ACC112 (cell line): ENCODE measurements at regions not wholly inside any gene's neighbourhood (a gene's known extent, or its start where the extent isn't known, plus 50 kb on each side); places are given as distances from the start of the nearest gene placed in this dataset.
"Not testable (repeated sequence)": the region's sequence is repeated elsewhere in the genome, so short reads cannot be mapped to it uniquely, and the experiment has no call there.

ENCODE experiments used
- H2AFZ ChIP-seq: fragments of 200-600 bp; sonication (generic); one replicate; pipeline ENCODE4 v1.6.0; 2017; ENCODE audit warnings: antibody characterized with exemption, low read length; ENCODE audit not compliant: unreplicated experiment
- H3K27ac ChIP-seq: fragments of 200-600 bp; sonication (generic); 2 replicates; pipeline ENCODE4 v1.5.1; 2014; ENCODE audit warnings: low read depth, mild to moderate bottlenecking, antibody characterized with exemption, low read length, moderate library complexity
- H3K27me3 ChIP-seq: fragments of 200-600 bp; sonication (generic); 2 replicates; pipeline ENCODE4 v1.6.1; 2014; ENCODE audit warnings: mild to moderate bottlenecking, antibody characterized with exemption, low read length, moderate library complexity, mixed read lengths; ENCODE audit not compliant: insufficient read depth
- H3K36me3 ChIP-seq: fragments of 200-600 bp; sonication (generic); 2 replicates; pipeline ENCODE4 v1.6.1; 2016; ENCODE audit warnings: mild to moderate bottlenecking, antibody characterized with exemption, low read length, moderate library complexity, mixed read lengths; ENCODE audit not compliant: insufficient read depth
- H3K4me1 ChIP-seq: fragments of 200-600 bp; sonication (generic); one replicate; pipeline ENCODE4 v1.6.1; 2016; ENCODE audit warnings: low read length, mixed read lengths; ENCODE audit not compliant: insufficient read depth, unreplicated experiment, control insufficient read depth
- H3K4me3 ChIP-seq: fragments of 200-600 bp; sonication (generic); 2 replicates; pipeline ENCODE4 v1.5.1; 2014; ENCODE audit warnings: mild to moderate bottlenecking, low read depth, low read length
- H3K79me2 ChIP-seq: fragments of 200-600 bp; sonication (generic); one replicate; pipeline ENCODE4 v1.6.0; 2016; ENCODE audit warnings: low read length; ENCODE audit not compliant: control insufficient read depth, unreplicated experiment, insufficient read depth

DNA sequence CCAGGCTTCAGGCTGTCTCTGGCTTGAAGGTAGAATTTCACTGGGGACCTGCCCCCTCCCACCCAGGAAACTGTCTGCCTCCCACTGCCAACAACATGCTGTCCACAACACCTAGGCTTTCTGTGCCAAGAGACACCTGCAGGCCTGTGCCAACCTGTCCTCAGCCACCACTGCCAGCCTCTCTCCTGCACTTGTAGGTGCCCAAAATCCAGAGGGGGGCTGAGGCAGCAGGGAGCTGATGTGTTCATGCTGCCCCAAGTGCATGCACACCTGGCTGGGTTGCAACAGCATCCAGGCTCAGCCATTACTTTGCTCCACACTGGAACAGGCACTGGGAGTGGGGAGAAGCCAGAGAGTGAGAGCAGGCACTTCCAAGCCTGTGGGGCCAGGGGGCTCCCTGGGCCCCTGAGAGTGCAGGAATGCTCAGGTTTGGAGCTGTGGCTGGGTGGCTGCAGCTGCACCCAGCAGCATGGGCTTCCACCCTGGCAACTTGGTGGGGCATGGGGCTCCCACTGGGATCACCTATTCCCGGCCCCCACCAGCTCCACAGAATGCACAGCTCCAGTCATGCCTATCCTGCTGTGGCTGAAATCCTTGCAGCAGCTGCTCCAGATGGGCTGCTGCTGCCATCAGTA is 218.1 kb upstream of the OBI1 start:
- no peak overlapping the region for H2AFZ ChIP-seq
- no peaks in the 10 kb centered on the region for H3K27me3 ChIP-seq
- H3K4me1 ChIP-seq = no peaks in the 10 kb centered on the region
- no peaks in the 10 kb centered on the region for H3K36me3 ChIP-seq
- H3K27ac ChIP-seq = no peak overlapping the region
- no peaks in the 10 kb centered on the region for H3K79me2 ChIP-seq
- H3K4me3 ChIP-seq = no peak overlapping the region

DNA sequence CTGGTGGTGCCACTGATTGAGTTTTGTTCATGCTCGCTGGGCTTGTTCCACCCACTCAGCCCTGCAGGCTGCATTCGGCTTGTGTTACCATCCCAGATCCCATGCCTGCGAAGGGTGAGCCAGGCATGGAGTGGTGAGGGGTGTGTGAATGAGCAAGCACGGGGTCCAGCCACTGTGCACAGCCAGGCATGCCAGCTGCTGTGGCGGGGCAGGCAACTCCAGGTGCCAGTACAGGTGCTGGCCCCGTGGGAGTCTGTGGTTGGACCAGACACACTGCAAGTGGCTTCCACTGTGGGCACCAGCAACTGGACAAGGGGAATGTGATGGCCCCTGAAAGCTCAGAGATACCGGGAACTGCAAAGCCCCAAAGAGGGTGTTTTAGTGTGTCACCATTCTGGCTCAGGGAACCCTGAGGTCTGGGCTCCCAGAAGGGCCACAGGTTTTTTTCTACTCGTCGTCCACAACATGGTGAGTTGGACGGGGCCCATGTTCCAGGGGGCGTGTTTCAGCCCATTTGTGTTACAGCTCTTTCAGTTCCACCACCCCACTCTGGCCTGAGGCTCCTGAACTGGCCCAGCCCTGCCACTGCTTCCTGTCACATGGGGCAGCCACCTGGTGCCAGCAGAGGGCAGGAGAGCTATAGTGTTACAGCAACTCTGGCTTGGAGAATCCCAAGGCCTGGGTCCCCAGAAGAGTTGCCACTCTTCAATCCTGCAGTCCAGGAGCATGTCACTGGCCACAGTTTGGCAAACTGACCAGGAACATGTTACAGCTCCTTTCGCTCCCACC is 217.0 kb upstream of the OBI1 start:
- Histone ChIP-seq H3K79me2 (no peaks in the 10 kb centered on the region), H3K4me1 (no peaks in the 10 kb centered on the region), H3K27me3 (no peaks in the 10 kb centered on the region), H2AFZ (no peak overlapping the region), H3K36me3 (no peaks in the 10 kb centered on the region), H3K27ac (no peak overlapping the region), H3K4me3 (no peak overlapping the region)

DNA sequence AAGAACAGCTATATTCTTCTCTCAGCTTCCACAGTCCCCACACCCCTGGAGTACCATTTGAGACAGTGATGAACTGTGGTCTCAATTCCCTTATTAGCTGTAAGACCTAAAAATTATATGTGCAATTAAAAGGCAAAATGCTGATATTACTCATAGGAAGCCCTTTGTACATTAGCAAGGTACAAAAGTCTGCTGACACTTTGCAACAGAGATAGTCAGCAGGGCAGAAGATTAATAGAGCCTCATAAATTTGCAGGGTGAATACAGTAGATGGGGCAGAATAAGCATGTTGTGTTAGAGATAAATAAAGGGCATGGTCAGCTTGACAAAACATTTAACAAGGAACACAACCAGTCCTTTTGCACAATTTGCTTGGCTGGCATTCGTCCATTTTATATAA is 210.0 kb upstream of the OBI1 start:
- Histone ChIP-seq H3K79me2 (no peaks in the 10 kb centered on the region), H3K4me1 (no peaks in the 10 kb centered on the region), H3K4me3 (no peak overlapping the region), H3K27ac (no peak overlapping the region), H3K27me3 (no peaks in the 10 kb centered on the region), H2AFZ (no peak overlapping the region), H3K36me3 (no peaks in the 10 kb centered on the region)

- no peaks in the 10 kb centered on the region for H3K36me3 ChIP-seq
- H3K27me3 ChIP-seq = no peaks in the 10 kb centered on the region
- H3K27ac ChIP-seq = no peak overlapping the region
- no peaks in the 10 kb centered on the region for H3K79me2 ChIP-seq
- H3K4me1 ChIP-seq = no peaks in the 10 kb centered on the region
- no peak overlapping the region for H2AFZ ChIP-seq
- no peak overlapping the region for H3K4me3 ChIP-seq
Observed at GRCh38 chr13:78867655-78868054, 208.7 kb upstream of the OBI1 start.

DNA sequence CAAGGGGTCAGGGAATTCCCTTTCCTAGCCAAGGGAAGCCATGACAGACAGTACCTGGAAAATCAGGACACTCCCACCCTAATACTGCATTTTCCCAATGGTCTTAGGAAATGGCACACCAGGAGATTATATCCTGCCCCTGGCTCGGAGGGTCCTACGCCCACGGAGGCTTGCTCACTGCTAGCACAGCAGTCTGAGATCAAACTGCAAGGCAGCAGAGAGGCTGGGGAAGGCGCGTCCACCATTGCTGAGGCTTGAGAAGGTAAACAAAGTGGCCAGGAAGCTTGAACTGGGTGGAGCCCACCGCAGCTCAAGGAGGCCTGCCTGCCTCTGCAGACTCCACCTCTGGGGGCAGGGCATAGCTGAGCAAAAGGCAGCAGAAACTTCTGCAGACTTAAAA is 207.1 kb upstream of the OBI1 start:
- not testable (repeated sequence) for H3K4me3 ChIP-seq, H2AFZ ChIP-seq, H3K36me3 ChIP-seq, H3K27me3 ChIP-seq, H3K79me2 ChIP-seq, H3K4me1 ChIP-seq, H3K27ac ChIP-seq

- Histone ChIP-seq H2AFZ (no peak overlapping the region), H3K36me3 (no peaks in the 10 kb centered on the region), H3K27me3 (no peaks in the 10 kb centered on the region), H3K4me1 (no peaks in the 10 kb centered on the region), H3K79me2 (no peaks in the 10 kb centered on the region), H3K4me3 (no peak overlapping the region), H3K27ac (no peak overlapping the region)
Observed at GRCh38 chr13:78862446-78862845, 203.5 kb upstream of the OBI1 start.

GRCh38 chr13:78852709-78853108 is 193.8 kb upstream of the OBI1 start:
- Histone ChIP-seq H3K4me3 (no peak overlapping the region), H3K27me3 (no peaks in the 10 kb centered on the region), H3K36me3 (no peaks in the 10 kb centered on the region), H3K4me1 (no peaks in the 10 kb centered on the region), H3K27ac (no peak overlapping the region), H3K79me2 (no peaks in the 10 kb centered on the region), H2AFZ (no peak overlapping the region)

- H3K36me3 ChIP-seq = no peaks in the 10 kb centered on the region
- H3K79me2 ChIP-seq = no peaks in the 10 kb centered on the region
- no peaks in the 10 kb centered on the region for H3K27me3 ChIP-seq
- no peak overlapping the region for H3K27ac ChIP-seq
- H3K4me1 ChIP-seq = no peaks in the 10 kb centered on the region
- H3K4me3 ChIP-seq = no peak overlapping the region
- H2AFZ ChIP-seq = no peak overlapping the region
Observed at GRCh38 chr13:78845656-78846365, 186.9 kb upstream of the OBI1 start.

- Histone ChIP-seq H3K4me1 (no peaks in the 10 kb centered on the region), H3K4me3 (no peak overlapping the region), H2AFZ (no peak overlapping the region), H3K79me2 (no peaks in the 10 kb centered on the region), H3K27ac (no peak overlapping the region), H3K27me3 (no peaks in the 10 kb centered on the region), H3K36me3 (no peaks in the 10 kb centered on the region)
Observed at GRCh38 chr13:78844106-78844505, 185.2 kb upstream of the OBI1 start.

DNA sequence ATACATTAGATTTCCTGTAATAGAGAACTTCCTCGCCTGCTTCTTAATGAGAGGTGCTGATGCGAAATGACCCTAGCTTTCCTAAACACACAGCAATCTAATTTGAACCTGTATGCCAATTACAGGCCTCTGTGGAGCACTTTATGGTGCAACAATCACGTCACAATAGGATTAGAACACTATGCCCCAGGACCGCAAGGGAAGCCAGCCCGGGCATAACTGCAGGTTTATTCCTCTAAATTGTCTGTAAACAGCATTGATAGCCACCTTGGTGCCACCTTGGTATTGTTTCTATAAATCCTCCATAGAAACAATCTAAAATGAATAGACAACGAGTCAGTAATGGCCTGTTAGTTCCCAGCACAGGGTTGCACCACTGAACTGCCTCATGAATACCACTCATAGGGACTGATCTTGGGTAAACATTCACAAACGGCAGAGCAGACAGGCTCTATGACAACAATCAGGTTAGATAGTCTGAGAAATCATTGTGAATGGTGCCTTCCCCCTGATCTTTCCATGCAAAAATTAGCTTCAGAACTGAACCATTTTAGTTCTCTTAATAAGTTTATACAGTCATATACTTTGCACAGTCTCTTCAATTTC is 182.5 kb upstream of the OBI1 start:
- no peak overlapping the region for H3K4me3 ChIP-seq
- H3K27me3 ChIP-seq = no peaks in the 10 kb centered on the region
- H3K79me2 ChIP-seq = no peaks in the 10 kb centered on the region
- H3K4me1 ChIP-seq = no peaks in the 10 kb centered on the region
- H3K36me3 ChIP-seq = no peaks in the 10 kb centered on the region
- H3K27ac ChIP-seq = no peak overlapping the region
- no peak overlapping the region for H2AFZ ChIP-seq
